Mesenchymal stem cell (in vitro differentiated cells and primary cell): ENCODE measurements at regions not wholly inside any gene's neighbourhood (a gene's known extent, or its start where the extent isn't known, plus 50 kb on each side); places are given as distances from the start of the nearest gene placed in this dataset.

ENCODE experiments used
- DNase-seq: peaks from one replicate; pipeline ENCODE4 v3.0.0-alpha.2; 2013
- H2AFZ ChIP-seq: one replicate; pipeline ENCODE4 v1.6.1; 2013; ENCODE audit warnings: low read depth, mild to moderate bottlenecking, control low read depth, inconsistent platforms, low read length, moderate library complexity
- H2AK5ac ChIP-seq: 2 replicates; pipeline ENCODE4 v1.6.1; 2013; ENCODE audit warnings: low read length, moderate library complexity, mild to moderate bottlenecking, inconsistent platforms; ENCODE audit not compliant: severe bottlenecking
- H2BK120ac ChIP-seq: one replicate; pipeline ENCODE4 v1.6.1; 2013; ENCODE audit warnings: low read depth, mild to moderate bottlenecking, inconsistent platforms, low read length, moderate library complexity
- H2BK12ac ChIP-seq, 2 experiments: one replicate each; pipeline ENCODE4 v1.6.1; 2013; ENCODE audit warnings: inconsistent platforms in 2 of 2, low read length in 2 of 2, mild to moderate bottlenecking in 2 of 2, moderate library complexity in 2 of 2, control low read depth in 1 of 2
- H2BK15ac ChIP-seq: one replicate; pipeline ENCODE4 v1.6.1; 2013; ENCODE audit warnings: mild to moderate bottlenecking, low read depth, inconsistent platforms; ENCODE audit not compliant: poor library complexity, severe bottlenecking
- H2BK5ac ChIP-seq: 2 replicates; pipeline ENCODE4 v1.6.1; 2013; ENCODE audit warnings: low read depth, mild to moderate bottlenecking, low read length, control low read depth, inconsistent platforms; ENCODE audit not compliant: poor library complexity, severe bottlenecking
- H3K14ac ChIP-seq, 2 experiments: one replicate each; pipeline ENCODE4 v1.6.1; 2013; ENCODE audit warnings: inconsistent platforms in 2 of 2, low read length in 2 of 2, control low read depth in 1 of 2, mild to moderate bottlenecking in 1 of 2, moderate library complexity in 1 of 2
- H3K18ac ChIP-seq, 2 experiments: one replicate each; pipeline ENCODE4 v1.6.1; 2013; ENCODE audit warnings: inconsistent platforms in 2 of 2, low read length in 2 of 2, control low read depth in 1 of 2, low read depth in 1 of 2, mild to moderate bottlenecking in 1 of 2
- H3K23ac ChIP-seq, 2 experiments: one replicate each; pipeline ENCODE4 v1.6.1; 2013; ENCODE audit warnings: inconsistent platforms in 2 of 2, low read length in 2 of 2, mild to moderate bottlenecking in 2 of 2, moderate library complexity in 2 of 2, control low read depth in 1 of 2
- H3K27ac ChIP-seq: 2 replicates; pipeline ENCODE4 v1.5.1; 2013; ENCODE audit warnings: mild to moderate bottlenecking, moderate library complexity, low read length, control low read depth, inconsistent platforms; ENCODE audit not compliant: poor library complexity, severe bottlenecking
- H3K27me3 ChIP-seq, 2 experiments: 2 replicates each; pipeline versions ENCODE4 v1.6.1 to v1.7.0; 2013; ENCODE audit warnings: low read length in 2 of 2, mild to moderate bottlenecking in 2 of 2, moderate library complexity in 2 of 2, control low read depth in 1 of 2, inconsistent platforms in 1 of 2; ENCODE audit not compliant: control insufficient read depth in 1 of 2, insufficient read depth in 1 of 2
- H3K36me3 ChIP-seq, 2 experiments: 2 replicates each; pipeline versions ENCODE4 v1.6.1 to v1.7.0; 2013; ENCODE audit warnings: low read length in 2 of 2, control low read depth in 1 of 2, inconsistent platforms in 1 of 2, low read depth in 1 of 2, mild to moderate bottlenecking in 1 of 2; ENCODE audit not compliant: insufficient read depth in 2 of 2, control insufficient read depth in 1 of 2
- H3K4ac ChIP-seq, 2 experiments: one replicate each; pipeline ENCODE4 v1.6.1; 2013; ENCODE audit warnings: inconsistent platforms in 2 of 2, low read length in 2 of 2, mild to moderate bottlenecking in 2 of 2, moderate library complexity in 2 of 2, control low read depth in 1 of 2, low read depth in 1 of 2
- H3K4me1 ChIP-seq: 2 replicates; pipeline ENCODE4 v1.6.1; 2013; ENCODE audit warnings: low read depth, low read length, control low read depth; ENCODE audit not compliant: control insufficient read depth, insufficient read depth
- H3K4me2 ChIP-seq: 2 replicates; pipeline ENCODE4 v1.6.1; 2013; ENCODE audit warnings: low read length, mild to moderate bottlenecking, inconsistent platforms; ENCODE audit not compliant: poor library complexity, severe bottlenecking
- H3K4me3 ChIP-seq, 2 experiments: 2 replicates each; pipeline versions ENCODE4 v1.5.1 to v1.7.0; 2013; ENCODE audit warnings: low read length in 2 of 2, mild to moderate bottlenecking in 2 of 2, control low read depth in 1 of 2, low read depth in 1 of 2; ENCODE audit not compliant: insufficient read depth in 1 of 2
- H3K79me1 ChIP-seq: replicated peaks from 2 replicates; pipeline ENCODE4 v1.6.1; 2013; ENCODE audit warnings: mild to moderate bottlenecking, control low read depth, low read length, inconsistent platforms; ENCODE audit not compliant: poor library complexity, severe bottlenecking
- H3K9ac ChIP-seq: 2 replicates; pipeline ENCODE4 v1.7.0; 2013; ENCODE audit warnings: mild to moderate bottlenecking, low read length, moderate library complexity
- H3K9me3 ChIP-seq: 2 replicates; pipeline ENCODE4 v1.7.0; 2013; ENCODE audit warnings: mild to moderate bottlenecking, low read length; ENCODE audit not compliant: control insufficient read depth
- H4K8ac ChIP-seq: one replicate; pipeline ENCODE4 v1.6.1; 2013; ENCODE audit warnings: inconsistent platforms, mild to moderate bottlenecking, low read length, moderate library complexity
- H4K91ac ChIP-seq: one replicate; pipeline ENCODE4 v1.6.1; 2013; ENCODE audit warnings: mild to moderate bottlenecking, low read length, inconsistent platforms
- WGBS: methylation state at CpG from one replicate; pipeline ENCODE4 v1.1.7; 2013; ENCODE audit warnings: mixed read lengths; 5-methylcytosine and 5-hydroxymethylcytosine counted together

DNA sequence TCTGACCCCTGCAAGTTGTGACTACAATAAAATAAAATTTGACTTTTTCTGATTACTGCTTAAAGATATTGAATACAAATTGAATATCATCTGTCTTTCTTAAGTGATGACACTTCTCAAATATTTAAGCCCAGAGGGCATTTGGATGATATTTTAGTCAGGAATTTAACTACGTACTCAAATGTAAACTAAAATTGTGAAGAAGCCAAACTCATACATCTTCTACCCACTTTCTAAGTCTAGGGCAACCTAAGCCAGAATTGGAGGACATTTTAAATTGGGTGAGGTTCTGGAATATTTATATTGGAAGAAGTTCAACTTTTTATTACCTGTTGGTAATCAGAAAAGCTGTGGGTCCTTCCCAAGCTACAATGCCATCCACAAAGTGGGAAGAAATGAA lies 149.1 kb upstream of the WDR11 start:
- H3K27me3 ChIP-seq: no peaks in the 10 kb centered on the region
- no peak overlapping the region for H4K8ac ChIP-seq
- no peaks in the 10 kb centered on the region for H3K79me1 ChIP-seq
- H3K23ac ChIP-seq: no peak overlapping the region
- no peak overlapping the region for H2AK5ac ChIP-seq
- no peak overlapping the region for H3K9ac ChIP-seq
- WGBS: no CpG with 5 or more reads among the region's 1 CpG
- H2BK120ac ChIP-seq: no peak overlapping the region
- H2BK12ac ChIP-seq: no peak overlapping the region
- DNase-seq: no peak
- no peak overlapping the region for H3K4ac ChIP-seq
- no peak overlapping the region for H3K18ac ChIP-seq
- no peaks in the 10 kb centered on the region for H3K4me1 ChIP-seq
- no peak overlapping the region for H3K4me3 ChIP-seq
- H3K36me3 ChIP-seq: no peaks in the 10 kb centered on the region
- no peak overlapping the region for H2BK5ac ChIP-seq
- peaks cover 38% of the 10 kb centered on the region for H3K9me3 ChIP-seq
- no peak overlapping the region for H3K4me2 ChIP-seq
- no peak overlapping the region for H3K27ac ChIP-seq
- no peak overlapping the region for H4K91ac ChIP-seq
- H3K14ac ChIP-seq: no peak overlapping the region
- no peak overlapping the region for H2BK15ac ChIP-seq
- no peak overlapping the region for H2AFZ ChIP-seq

DNA sequence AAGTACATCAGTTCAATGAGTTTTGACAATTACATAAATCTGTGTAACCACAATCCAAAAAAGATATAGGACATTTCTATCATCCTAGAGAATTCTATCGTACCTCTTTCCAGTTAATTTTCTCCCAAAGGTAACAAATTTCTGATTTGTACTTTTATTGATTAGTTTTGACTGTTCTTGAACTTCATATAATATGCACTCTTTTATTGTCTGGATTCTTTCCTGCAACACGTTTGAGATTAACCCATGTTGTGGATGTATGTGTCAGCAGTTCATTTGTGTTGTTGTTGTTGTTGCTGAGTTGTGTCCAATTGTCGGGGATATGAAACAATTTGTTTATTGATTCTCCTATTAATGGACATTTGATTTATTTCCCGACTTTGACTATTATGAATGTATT lies 145.9 kb upstream of the WDR11 start:
- no peak overlapping the region for H3K4ac ChIP-seq
- H3K18ac ChIP-seq: no peak overlapping the region
- no peak overlapping the region for H4K91ac ChIP-seq
- DNase-seq: no peak
- no peak overlapping the region for H3K4me3 ChIP-seq
- H3K27ac ChIP-seq: no peak overlapping the region
- no peak overlapping the region for H3K23ac ChIP-seq
- H2BK15ac ChIP-seq: no peak overlapping the region
- H4K8ac ChIP-seq: no peak overlapping the region
- H2AFZ ChIP-seq: no peak overlapping the region
- no peak overlapping the region for H2BK120ac ChIP-seq
- no peaks in the 10 kb centered on the region for H3K79me1 ChIP-seq
- H3K9ac ChIP-seq: no peak overlapping the region
- H2BK12ac ChIP-seq: no peak overlapping the region
- no peak overlapping the region for H2AK5ac ChIP-seq
- H3K4me2 ChIP-seq: no peak overlapping the region
- 27% methylated on average over 1 of the region's 4 CpGs for WGBS
- peaks cover 6% of the 10 kb centered on the region for H3K9me3 ChIP-seq
- H3K36me3 ChIP-seq: no peaks in the 10 kb centered on the region
- H2BK5ac ChIP-seq: no peak overlapping the region
- no peak overlapping the region for H3K14ac ChIP-seq
- H3K4me1 ChIP-seq: no peaks in the 10 kb centered on the region
- H3K27me3 ChIP-seq: no peaks in the 10 kb centered on the region

DNA sequence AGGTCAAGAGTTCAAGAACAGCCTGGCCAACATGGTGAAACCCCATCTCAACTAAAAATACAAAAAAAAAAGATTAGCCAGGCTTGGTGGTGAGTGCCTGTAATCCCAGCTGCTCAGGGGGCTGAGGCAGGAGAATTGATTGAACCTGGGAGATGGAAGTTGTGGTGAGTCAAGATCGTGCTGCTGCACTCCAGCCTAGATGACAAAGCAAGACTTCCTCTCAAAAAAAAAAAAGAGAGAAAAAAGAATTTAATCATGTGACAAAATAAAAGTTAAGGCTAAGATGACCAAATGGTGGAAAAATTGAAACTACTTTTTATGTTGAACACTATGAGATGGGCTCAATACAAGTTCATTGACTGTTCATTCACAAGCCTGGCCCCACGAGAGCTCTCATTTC lies 141.1 kb upstream of the WDR11 start:
- Histone ChIP-seq H3K18ac (no peak overlapping the region), H3K4me2 (no peak overlapping the region), H3K4me1 (no peaks in the 10 kb centered on the region), H2AFZ (no peak overlapping the region), H3K36me3 (no peaks in the 10 kb centered on the region), H2BK15ac (no peak overlapping the region), H3K27ac (no peak overlapping the region), H2AK5ac (no peak overlapping the region), H3K14ac (no peak overlapping the region), H3K27me3 (no peaks in the 10 kb centered on the region), H4K91ac (no peak overlapping the region), H2BK120ac (no peak overlapping the region), H3K4me3 (no peak overlapping the region), H4K8ac (no peak overlapping the region), H3K4ac (no peak overlapping the region), H2BK5ac (no peak overlapping the region), H3K9ac (no peak overlapping the region), H3K9me3 (no peaks in the 10 kb centered on the region), H3K23ac (no peak overlapping the region), H2BK12ac (no peak overlapping the region), H3K79me1 (no peaks in the 10 kb centered on the region)
- 44% methylated on average over 1 of the region's 2 CpGs for WGBS
- DNase-seq: no peak

DNA sequence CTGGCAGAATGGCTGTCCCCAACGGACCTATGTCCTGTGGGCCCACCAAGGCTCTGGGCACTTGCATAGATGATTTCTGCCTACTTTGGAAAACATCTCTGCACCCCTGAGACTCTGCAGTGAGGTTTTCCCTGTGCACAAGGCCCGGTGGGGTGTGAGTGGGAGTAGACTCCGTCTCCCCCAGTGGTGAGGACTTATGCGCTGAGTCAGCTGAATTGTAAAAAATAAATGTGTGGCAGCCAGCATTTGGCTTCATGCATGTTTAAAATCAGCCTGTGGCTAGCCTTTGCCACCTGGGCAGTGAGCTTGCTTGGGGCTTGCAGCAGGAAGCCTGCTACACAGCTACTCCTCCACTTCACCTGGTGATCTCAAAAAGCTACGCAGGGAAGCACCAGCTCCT lies 139.3 kb upstream of the WDR11 start:
- Histone ChIP-seq H3K4me3 (no peak overlapping the region), H3K4ac (no peak overlapping the region), H3K14ac (no peak overlapping the region), H3K27ac (no peak overlapping the region), H3K79me1 (no peaks in the 10 kb centered on the region), H3K9ac (no peak overlapping the region), H3K23ac (no peak overlapping the region), H2AK5ac (no peak overlapping the region), H3K18ac (no peak overlapping the region), H3K27me3 (no peaks in the 10 kb centered on the region), H3K4me1 (no peaks in the 10 kb centered on the region), H3K36me3 (no peaks in the 10 kb centered on the region), H2BK12ac (no peak overlapping the region), H4K91ac (no peak overlapping the region), H2BK5ac (no peak overlapping the region), H4K8ac (no peak overlapping the region), H2BK120ac (no peak overlapping the region), H3K4me2 (no peak overlapping the region), H3K9me3 (no peaks in the 10 kb centered on the region), H2AFZ (no peak overlapping the region), H2BK15ac (no peak overlapping the region)
- WGBS: 84% methylated on average over 5 of the region's 5 CpGs
- DNase-seq: no peak
